GM21737 (cell line): ENCODE measurements at regions not wholly inside any gene's neighbourhood (a gene's known extent, or its start where the extent isn't known, plus 50 kb on each side); places are given as distances from the start of the nearest gene placed in this dataset.

Experiments used
- ATAC-seq: cut with Tn5 transposase; IDR thresholded peaks from one replicate; pipeline ENCODE4 v1.9.1; 2021; ENCODE audit warnings: mild to moderate bottlenecking, moderate library complexity; ENCODE audit not compliant: unreplicated experiment

GRCh38 chr9:118990949-118991348 is 378.3 kb downstream of the BRINP1 start:
- ATAC-seq: no peak

DNA sequence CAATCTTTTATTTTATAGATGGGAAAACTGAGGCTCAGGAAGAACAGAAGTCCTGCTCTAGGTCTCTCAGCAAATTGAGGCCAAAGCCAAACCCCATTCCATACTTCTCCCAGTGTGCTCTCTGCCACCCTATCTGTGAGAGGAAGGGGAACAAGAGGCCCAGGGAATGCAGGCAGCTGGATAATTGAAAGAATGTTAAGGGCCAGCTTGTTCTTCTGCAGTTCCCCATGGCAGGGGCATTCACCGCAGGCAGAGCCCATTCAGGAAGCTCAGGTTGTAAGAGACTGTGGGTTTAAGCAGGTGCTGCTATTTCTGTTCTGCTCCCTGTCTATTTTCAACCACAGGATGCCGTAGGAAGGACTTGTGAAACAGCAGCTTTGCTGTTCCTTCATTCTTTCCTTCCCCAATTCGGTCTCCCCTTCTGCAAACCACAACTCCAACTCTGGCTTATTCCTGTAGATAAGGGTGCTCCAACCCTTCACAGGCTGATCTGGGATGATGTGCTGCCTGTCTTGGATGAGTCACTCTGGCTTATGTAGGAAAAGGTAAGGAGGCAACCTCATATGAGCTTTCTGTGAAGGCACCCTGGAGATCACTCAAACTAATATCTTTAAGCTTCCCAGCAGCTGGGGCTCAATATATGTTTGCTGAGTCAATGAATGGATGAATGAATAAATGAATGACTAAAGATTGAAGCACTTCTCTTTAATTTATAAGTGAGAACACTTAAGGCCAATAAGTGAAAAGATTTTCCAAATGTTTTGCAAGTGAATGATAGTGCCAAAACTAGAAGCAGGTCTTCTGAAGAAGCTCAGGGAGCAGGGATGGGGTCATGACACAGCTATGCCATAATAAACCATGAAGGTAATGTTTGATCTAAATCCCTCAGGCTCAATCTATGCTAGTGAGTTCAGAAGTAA is 377.6 kb downstream of the BRINP1 start:
- no peak for ATAC-seq

- ATAC-seq: no peak
Observed at GRCh38 chr9:118992813-118993794, 376.1 kb downstream of the BRINP1 start.

GRCh38 chr9:118993965-118994364 is 375.3 kb downstream of the BRINP1 start:
- no peak for ATAC-seq

DNA sequence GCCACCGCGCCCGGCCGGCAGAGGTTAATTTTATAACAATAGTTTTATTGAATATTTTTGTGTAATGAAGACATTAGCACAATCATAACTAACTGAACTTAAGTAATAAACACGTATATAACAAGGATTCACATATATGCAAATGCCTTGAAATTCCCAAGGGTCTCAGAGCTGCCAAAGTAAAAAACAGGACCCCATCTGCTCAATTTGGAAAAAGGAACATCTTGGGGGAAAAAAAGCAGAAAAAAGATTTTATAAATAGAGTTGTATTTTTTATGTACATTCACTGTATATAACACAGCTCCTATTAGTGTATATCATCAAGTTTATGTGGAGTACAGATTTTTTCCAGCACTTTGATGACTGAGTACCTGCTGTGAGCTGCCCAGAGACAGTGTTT is 366.7 kb downstream of the BRINP1 start:
- no peak for ATAC-seq

DNA sequence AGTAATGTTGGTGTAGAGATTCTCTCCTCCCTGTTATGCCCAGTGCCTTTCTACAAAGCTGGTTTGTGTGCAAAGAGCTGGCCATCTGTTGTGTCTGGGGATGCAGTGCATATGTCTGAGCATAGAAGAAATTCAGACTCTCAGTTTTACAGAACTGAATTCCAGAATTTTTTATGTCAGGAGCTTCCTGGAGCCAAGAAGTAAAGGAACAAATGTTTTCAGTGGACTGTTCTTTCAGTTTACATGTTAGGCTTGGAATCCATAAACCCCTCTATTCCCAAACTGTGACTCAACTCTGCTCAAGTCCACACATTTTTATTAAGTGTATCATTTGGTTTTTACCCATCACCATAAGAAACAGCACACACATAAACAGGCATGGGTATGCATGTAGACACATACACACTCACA is 366.0 kb downstream of the BRINP1 start:
- no peak for ATAC-seq

DNA sequence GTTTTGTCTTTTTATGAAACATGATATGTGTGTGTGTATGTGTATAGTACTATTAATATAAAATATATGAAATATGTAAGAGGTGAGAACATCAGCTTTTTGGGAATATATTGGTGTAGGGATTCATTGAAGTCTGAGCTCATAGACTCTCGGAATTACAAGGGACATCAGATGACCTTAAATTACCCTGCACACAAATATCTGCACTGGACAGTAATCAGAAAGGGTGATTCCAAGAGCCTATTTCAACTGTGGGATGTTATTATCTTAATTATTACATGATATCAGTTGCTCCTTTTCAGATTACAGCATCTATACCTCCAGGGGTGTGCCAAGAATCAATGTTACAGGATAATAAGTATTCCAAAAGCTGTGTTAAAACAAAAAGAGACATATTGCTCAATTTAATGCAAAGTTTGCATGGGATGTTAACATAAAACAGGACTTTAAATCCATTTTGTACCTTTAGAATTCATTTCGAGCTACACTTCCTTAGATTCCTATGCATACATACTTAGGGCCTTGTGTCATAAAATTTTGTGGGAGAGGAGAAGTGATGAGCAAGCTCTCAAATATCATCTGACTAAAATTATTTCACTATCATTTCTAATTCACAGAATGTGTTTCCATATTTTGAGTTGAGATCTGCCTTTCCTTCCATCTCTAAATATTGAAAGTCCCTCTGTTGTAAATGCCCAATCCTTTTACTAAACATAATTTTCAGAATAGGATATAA is 365.2 kb downstream of the BRINP1 start:
- ATAC-seq: no peak

DNA sequence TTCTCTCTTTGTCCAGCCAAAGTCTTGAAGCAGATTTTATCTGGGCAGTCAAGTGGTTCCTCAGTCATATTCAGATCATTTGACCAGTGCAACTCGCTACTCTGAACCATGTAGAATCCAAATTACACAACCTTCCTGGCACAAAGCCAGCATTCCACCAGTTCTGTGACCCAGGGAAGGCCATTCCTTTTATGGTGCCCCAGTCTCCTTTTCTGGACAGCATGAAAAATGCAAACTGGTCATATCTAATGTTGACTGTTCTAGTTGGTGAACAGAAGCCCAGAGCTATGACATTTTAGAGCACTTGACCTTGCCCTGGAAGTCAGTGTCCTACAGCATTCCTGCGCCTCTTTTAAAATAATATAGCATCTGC is 364.6 kb downstream of the BRINP1 start:
- ATAC-seq: no peak

DNA sequence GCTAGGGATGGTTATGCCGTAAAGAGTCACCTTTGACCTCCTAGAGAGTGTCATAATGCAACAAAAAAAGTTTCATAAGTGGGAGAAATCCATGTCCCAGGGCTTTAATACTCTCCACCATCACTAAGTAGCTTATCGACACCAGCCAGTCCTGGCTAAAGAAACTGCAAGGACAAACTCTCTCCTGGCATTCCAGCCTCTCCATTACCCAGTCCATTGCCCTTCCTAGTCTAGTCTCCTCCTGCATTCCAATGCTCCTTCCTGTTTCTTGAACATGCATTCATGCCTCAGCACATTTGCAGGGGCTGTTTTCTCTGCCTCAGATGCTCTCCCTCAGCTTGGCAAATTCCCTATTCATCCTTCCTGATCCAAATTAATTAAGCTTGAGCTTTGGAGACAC is 364.1 kb downstream of the BRINP1 start:
- no peak for ATAC-seq

- ATAC-seq: no peak
Observed at GRCh38 chr9:119009249-119009648, 360.0 kb downstream of the BRINP1 start.

DNA sequence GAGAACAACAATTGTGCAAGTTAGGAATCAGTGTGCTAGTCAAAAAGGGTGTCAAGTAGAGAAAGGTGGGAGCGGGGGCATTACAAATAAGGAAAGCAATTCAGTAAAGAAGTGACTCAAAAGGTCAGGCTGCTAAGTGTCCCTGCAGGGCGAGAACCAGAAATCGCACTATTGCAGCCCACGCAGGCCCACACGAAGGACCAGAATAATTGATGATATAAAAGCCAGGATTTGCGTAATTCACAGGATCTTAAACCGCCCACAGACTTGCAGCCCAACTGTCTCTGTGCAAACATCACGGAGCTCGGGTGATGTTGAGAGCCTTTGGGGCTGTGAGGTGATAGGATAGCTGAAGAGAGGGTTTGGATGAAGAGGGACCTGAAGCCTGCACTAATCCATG is 349.0 kb downstream of the BRINP1 start:
- ATAC-seq: no peak

- no peak for ATAC-seq
Observed at GRCh38 chr9:119020730-119021333, 348.4 kb downstream of the BRINP1 start.

GRCh38 chr9:119026120-119026519 is 343.1 kb downstream of the BRINP1 start:
- ATAC-seq: no peak

- no peak for ATAC-seq
Observed at GRCh38 chr9:119027901-119028699, 341.1 kb downstream of the BRINP1 start.

DNA sequence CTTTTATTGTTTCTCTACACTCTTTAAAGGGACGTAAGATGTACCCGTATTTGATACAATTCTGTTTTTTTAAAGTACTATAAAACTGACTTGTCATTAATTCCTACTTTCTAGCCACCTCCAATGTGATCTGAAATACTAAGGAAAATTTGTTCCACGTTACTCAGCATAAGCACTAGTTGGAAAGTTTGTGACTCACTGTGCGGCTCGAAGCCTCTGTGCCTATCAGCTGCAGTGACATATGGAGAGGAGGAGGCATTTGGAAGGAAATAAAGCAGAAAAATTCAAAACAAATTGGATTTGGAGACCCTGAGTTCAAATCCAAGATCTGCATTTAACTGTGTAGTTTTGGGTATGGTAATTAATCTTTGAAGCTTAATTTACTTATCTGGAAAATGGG is 339.3 kb downstream of the BRINP1 start:
- ATAC-seq: no peak

- no peak for ATAC-seq
Observed at GRCh38 chr9:119033596-119033995, 335.6 kb downstream of the BRINP1 start.

GRCh38 chr9:119036969-119037368 is 332.3 kb downstream of the BRINP1 start:
- no peak for ATAC-seq

DNA sequence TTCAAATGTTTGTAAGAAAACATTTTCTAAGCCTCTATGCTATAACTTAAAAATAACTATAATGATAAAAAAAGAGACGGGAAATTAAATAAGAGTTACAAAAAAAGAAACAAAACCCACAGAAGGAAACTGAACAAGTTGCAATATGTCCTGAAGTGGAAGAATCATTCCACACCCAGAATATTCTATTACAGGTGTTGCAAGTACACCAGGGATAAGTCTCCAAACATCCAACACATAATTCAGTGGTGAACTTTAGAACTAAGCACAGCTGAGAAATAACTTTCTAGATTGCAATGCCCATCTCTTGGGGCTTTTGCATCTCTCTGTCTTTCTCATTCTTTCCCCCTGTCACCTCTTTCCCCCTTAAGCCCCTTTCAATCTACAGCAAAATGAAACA is 325.2 kb downstream of the BRINP1 start:
- no peak for ATAC-seq

- ATAC-seq: no peak
Observed at GRCh38 chr9:119044806-119045205, 324.4 kb downstream of the BRINP1 start.
